Osteocyte (in vitro differentiated cells): ENCODE measurements at regions not wholly inside any gene's neighbourhood (a gene's known extent, or its start where the extent isn't known, plus 50 kb on each side); places are given as distances from the start of the nearest gene placed in this dataset.
A peak's percentile ranks its signal among the peaks of the same experiment; 100 is the strongest.

Experiments
- DNase-seq: peaks from one replicate; pipeline ENCODE4 v3.0.0; 2021; ENCODE audit warnings: mixed read lengths; ENCODE audit not compliant: unreplicated experiment; ENCODE audit errors: extremely low spot score
- H3K27ac Mint-ChIP-seq: one replicate; pipeline ENCODE4 v1.8.0; 2021; ENCODE audit warnings: mild to moderate bottlenecking, mixed read lengths; ENCODE audit not compliant: unreplicated experiment
- H3K27me3 Mint-ChIP-seq: one replicate; pipeline ENCODE4 v1.8.0; 2021; ENCODE audit warnings: mixed read lengths; ENCODE audit not compliant: unreplicated experiment
- H3K36me3 Mint-ChIP-seq: one replicate; pipeline ENCODE4 v1.8.0; 2021; ENCODE audit warnings: mixed read lengths; ENCODE audit not compliant: unreplicated experiment
- H3K4me1 Mint-ChIP-seq: one replicate; pipeline ENCODE4 v1.8.0; 2021; ENCODE audit warnings: mixed read lengths; ENCODE audit not compliant: unreplicated experiment
- H3K4me3 Mint-ChIP-seq: one replicate; pipeline ENCODE4 v1.8.0; 2021; ENCODE audit warnings: mild to moderate bottlenecking, moderate library complexity, mixed read lengths; ENCODE audit not compliant: unreplicated experiment
- H3K9me3 Mint-ChIP-seq: one replicate; pipeline ENCODE4 v1.8.0; 2021; ENCODE audit warnings: mixed read lengths; ENCODE audit not compliant: unreplicated experiment
- TF ChIP-seq, protein P1 (sequence below): fragments of 200-600 bp; sonication (generic); IDR thresholded peaks from 2 replicates; pipeline ENCODE4 v1.5.0; 2021; ENCODE audit warnings: antibody characterized with exemption, mild to moderate bottlenecking, moderate library complexity

DNA sequence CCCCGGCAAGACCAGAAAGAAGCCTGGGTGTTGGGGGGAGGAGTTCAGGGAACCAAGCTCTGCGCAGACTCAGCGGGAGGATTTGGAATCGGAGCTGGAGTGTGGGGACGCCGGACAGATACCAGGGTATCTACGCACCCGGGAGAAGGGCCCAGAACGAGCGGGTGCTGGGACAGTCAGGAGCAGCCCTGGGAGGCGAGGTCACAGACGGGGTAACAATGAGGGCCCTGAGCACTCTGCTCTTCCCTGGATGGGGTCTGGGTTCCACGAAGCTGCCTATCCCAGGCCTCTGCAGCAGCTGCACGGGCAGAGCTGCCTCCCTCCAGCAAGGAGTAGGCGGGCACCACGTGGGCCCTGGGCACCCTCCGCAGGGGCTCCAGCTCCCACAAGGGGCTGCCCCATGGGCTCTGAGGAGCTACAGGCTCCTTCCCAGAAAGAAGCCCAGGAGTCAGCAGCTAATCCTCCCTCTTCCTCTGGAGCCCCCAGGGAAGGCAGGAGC lies 197.2 kb downstream of the BRD1 start:
- no peak for DNase-seq
- H3K9me3 Mint-ChIP-seq = no peaks in the 10 kb centered on the region
- peaks cover 18% of the 10 kb centered on the region for H3K4me1 Mint-ChIP-seq
- peaks cover 8% of the 10 kb centered on the region for H3K27me3 Mint-ChIP-seq
- H3K4me3 Mint-ChIP-seq = no peak overlapping the region
- no peak overlapping the region for H3K27ac Mint-ChIP-seq
- TF ChIP-seq, protein P1, sequence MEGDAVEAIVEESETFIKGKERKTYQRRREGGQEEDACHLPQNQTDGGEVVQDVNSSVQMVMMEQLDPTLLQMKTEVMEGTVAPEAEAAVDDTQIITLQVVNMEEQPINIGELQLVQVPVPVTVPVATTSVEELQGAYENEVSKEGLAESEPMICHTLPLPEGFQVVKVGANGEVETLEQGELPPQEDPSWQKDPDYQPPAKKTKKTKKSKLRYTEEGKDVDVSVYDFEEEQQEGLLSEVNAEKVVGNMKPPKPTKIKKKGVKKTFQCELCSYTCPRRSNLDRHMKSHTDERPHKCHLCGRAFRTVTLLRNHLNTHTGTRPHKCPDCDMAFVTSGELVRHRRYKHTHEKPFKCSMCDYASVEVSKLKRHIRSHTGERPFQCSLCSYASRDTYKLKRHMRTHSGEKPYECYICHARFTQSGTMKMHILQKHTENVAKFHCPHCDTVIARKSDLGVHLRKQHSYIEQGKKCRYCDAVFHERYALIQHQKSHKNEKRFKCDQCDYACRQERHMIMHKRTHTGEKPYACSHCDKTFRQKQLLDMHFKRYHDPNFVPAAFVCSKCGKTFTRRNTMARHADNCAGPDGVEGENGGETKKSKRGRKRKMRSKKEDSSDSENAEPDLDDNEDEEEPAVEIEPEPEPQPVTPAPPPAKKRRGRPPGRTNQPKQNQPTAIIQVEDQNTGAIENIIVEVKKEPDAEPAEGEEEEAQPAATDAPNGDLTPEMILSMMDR = no peak
- no peaks in the 10 kb centered on the region for H3K36me3 Mint-ChIP-seq

DNA sequence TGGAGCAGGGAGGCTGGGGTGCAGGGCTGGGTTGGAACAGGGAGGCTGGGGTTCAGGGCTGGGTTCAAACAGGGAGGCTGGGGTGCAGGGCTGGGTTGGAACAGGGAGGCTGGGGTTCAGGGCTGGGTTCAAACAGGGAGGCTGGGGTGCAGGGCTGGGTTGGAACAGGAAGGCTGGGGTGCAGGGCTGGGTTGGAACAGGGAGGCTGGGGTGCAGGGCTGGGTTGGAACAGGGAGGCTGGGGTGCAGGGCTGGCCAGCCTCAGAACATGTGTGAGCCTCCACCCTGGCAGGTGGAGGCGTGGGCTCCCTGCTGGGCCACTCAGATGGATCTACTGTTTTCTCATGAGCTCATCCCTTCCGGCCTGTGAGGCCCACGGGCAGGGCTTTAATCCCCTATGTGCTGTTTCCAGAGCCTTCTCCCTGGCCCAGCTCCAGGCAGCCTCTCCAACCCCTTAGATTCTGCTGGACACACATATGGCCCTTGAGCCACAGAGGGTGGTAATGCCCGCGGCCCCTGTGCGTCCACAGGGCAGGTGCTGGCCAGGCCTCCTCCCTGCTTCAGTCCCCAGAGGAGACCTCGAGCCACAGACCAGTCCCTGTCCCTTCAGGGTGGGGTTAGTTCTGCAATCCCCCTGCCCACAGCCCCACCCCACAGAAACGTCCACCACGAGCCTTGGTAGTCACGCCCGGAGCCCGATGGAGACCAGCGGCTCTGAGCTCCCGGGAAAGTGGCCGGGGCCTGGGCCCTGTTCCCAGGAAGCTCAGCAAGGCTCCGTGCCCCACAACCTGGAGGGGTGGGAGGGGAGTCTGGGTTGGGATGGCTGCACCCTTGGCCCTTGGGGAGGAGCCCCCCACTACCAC lies 197.9 kb downstream of the BRD1 start:
- Mint-ChIP-seq H3K27me3 (peaks cover 10% of the 10 kb centered on the region), H3K27ac (no peak overlapping the region), H3K9me3 (no peaks in the 10 kb centered on the region), H3K4me1 (peaks cover 18% of the 10 kb centered on the region), H3K4me3 (no peak overlapping the region), H3K36me3 (no peaks in the 10 kb centered on the region)
- no peak for DNase-seq
- TF ChIP-seq, protein P1 = no peak

GRCh38 chr22:49629261-49629570 lies 198.5 kb downstream of the BRD1 start:
- Mint-ChIP-seq H3K4me3 (no peak overlapping the region), H3K27me3 (peaks cover 10% of the 10 kb centered on the region), H3K4me1 (peaks cover 18% of the 10 kb centered on the region), H3K9me3 (no peaks in the 10 kb centered on the region), H3K27ac (no peak overlapping the region), H3K36me3 (no peaks in the 10 kb centered on the region)
- DNase-seq = no peak
- TF ChIP-seq, protein P1 = no peak

GRCh38 chr22:49628391-49629260 lies 199.0 kb downstream of the BRD1 start:
- Mint-ChIP-seq H3K9me3 (no peaks in the 10 kb centered on the region), H3K27me3 (peaks cover 10% of the 10 kb centered on the region), H3K27ac (peak overlapping the region; percentile 4), H3K36me3 (no peaks in the 10 kb centered on the region), H3K4me1 (peaks cover 18% of the 10 kb centered on the region), H3K4me3 (no peak overlapping the region)
- DNase-seq = no peak
- TF ChIP-seq, protein P1 = no peak
